Lower leg skin (tissue), 3 donors: ENCODE measurements at regions not wholly inside any gene's neighbourhood (a gene's known extent, or its start where the extent isn't known, plus 50 kb on each side); places are given as distances from the start of the nearest gene placed in this dataset.

ENCODE experiments used
- CTCF ChIP-seq, 3 donors: fragments of 450-650 bp; IDR thresholded peaks; one replicate each; pipeline ENCODE4 v1.5.1; 2016; ENCODE audit warnings: antibody characterized with exemption in 3 of 3, mild to moderate bottlenecking in 3 of 3, moderate library complexity in 2 of 3
- POLR2A ChIP-seq, 2 donors: fragments of 450-650 bp; IDR thresholded peaks; one replicate each; pipeline ENCODE4 v1.6.1; 2016 to 2017; ENCODE audit warnings: antibody characterized with exemption in 2 of 2, mild to moderate bottlenecking in 1 of 2, moderate library complexity in 1 of 2

- TF ChIP-seq CTCF (IDR thresholded peaks at IDR 0.05): no peak
- TF ChIP-seq POLR2A (IDR thresholded peaks at IDR 0.05): no peak
These were observed 86.5 kb upstream of the CELF2 start for GRCh38 chr10:10930979-10931743.
